Astrocyte (in vitro differentiated cells and primary cell): ENCODE measurements at regions not wholly inside any gene's neighbourhood (a gene's known extent, or its start where the extent isn't known, plus 50 kb on each side); places are given as distances from the start of the nearest gene placed in this dataset.

Source experiments
- DNase-seq: peaks from one replicate; pipeline ENCODE4 v3.0.0-alpha.2; 2010; ENCODE audit warnings: low read depth
- FAIRE-seq: peaks from 2 replicates; lab custom pipeline; 2011; peaks lifted over from hg19 to GRCh38; lab: Jason Lieb, UNC
- H2AFZ ChIP-seq: 2 replicates; pipeline ENCODE4 v1.6.0; 2012; ENCODE audit warnings: low read depth, low read length, inconsistent platforms
- H3K27ac ChIP-seq: 2 replicates; pipeline ENCODE4 v1.5.1; 2011; ENCODE audit warnings: low read depth, low read length, inconsistent platforms
- H3K27me3 ChIP-seq: 2 replicates; pipeline ENCODE4 v1.6.0; 2011; ENCODE audit warnings: low read length, inconsistent platforms; ENCODE audit not compliant: insufficient read depth
- H3K36me3 ChIP-seq: 2 replicates; pipeline ENCODE4 v1.5.1; 2011; ENCODE audit warnings: low read length, inconsistent platforms; ENCODE audit not compliant: insufficient read depth
- H3K4me1 ChIP-seq: 2 replicates; pipeline ENCODE4 v1.5.1; 2011; ENCODE audit warnings: low read length, inconsistent platforms; ENCODE audit not compliant: insufficient read depth
- H3K4me2 ChIP-seq: 2 replicates; pipeline ENCODE4 v1.6.0; 2012; ENCODE audit warnings: low read length, inconsistent platforms
- H3K4me3 ChIP-seq: 2 replicates; pipeline ENCODE4 v1.5.1; 2011; ENCODE audit warnings: low read depth, mild to moderate bottlenecking, low read length, inconsistent platforms; ENCODE audit not compliant: insufficient read depth
- H3K79me2 ChIP-seq: 2 replicates; pipeline ENCODE4 v1.6.0; 2012; ENCODE audit warnings: mild to moderate bottlenecking, low read length, inconsistent platforms; ENCODE audit not compliant: insufficient read depth
- H3K9ac ChIP-seq: 2 replicates; pipeline ENCODE4 v1.6.0; 2012; ENCODE audit warnings: mild to moderate bottlenecking, low read length, inconsistent platforms
- H3K9me3 ChIP-seq: 2 replicates; pipeline ENCODE4 v1.5.1; 2012; ENCODE audit warnings: low read depth, mild to moderate bottlenecking, low read length, inconsistent platforms; ENCODE audit not compliant: insufficient read depth
- H4K20me1 ChIP-seq: 2 replicates; pipeline ENCODE4 v1.6.0; 2012; ENCODE audit warnings: low read length, inconsistent platforms; ENCODE audit not compliant: insufficient read depth
- H3K27ac Mint-ChIP-seq: one replicate; pipeline ENCODE4 v1.8.0; 2021; ENCODE audit warnings: mild to moderate bottlenecking, mixed read lengths; ENCODE audit not compliant: unreplicated experiment
- H3K27me3 Mint-ChIP-seq: one replicate; pipeline ENCODE4 v1.8.0; 2021; ENCODE audit warnings: low read depth, mixed read lengths; ENCODE audit not compliant: unreplicated experiment
- H3K36me3 Mint-ChIP-seq: one replicate; pipeline ENCODE4 v1.8.0; 2021; ENCODE audit warnings: low read depth, mixed read lengths; ENCODE audit not compliant: unreplicated experiment
- H3K4me1 Mint-ChIP-seq: one replicate; pipeline ENCODE4 v1.8.0; 2021; ENCODE audit warnings: low read depth, mixed read lengths; ENCODE audit not compliant: unreplicated experiment
- H3K4me3 Mint-ChIP-seq: one replicate; pipeline ENCODE4 v1.8.0; 2021; ENCODE audit warnings: mild to moderate bottlenecking, moderate library complexity, mixed read lengths; ENCODE audit not compliant: unreplicated experiment
- H3K9me3 Mint-ChIP-seq: one replicate; pipeline ENCODE4 v1.8.0; 2021; ENCODE audit warnings: mild to moderate bottlenecking, mixed read lengths; ENCODE audit not compliant: unreplicated experiment
- CTCF ChIP-seq: IDR thresholded peaks from 2 replicates; pipeline ENCODE4 v1.5.1; 2011; ENCODE audit warnings: low read depth, mild to moderate bottlenecking, inconsistent platforms, low read length, moderate library complexity; ENCODE audit not compliant: insufficient read depth
- EZH2 ChIP-seq: IDR thresholded peaks from 2 replicates; pipeline ENCODE4 v1.6.1; 2012; ENCODE audit warnings: mild to moderate bottlenecking, low read length, inconsistent platforms; ENCODE audit not compliant: insufficient read depth

GRCh38 chr2:239792405-239793084 is 232.6 kb downstream of the NDUFA10 start:
- no peaks in the 10 kb centered on the region for H3K4me1 Mint-ChIP-seq
- H3K27me3 Mint-ChIP-seq = peaks cover 22% of the 10 kb centered on the region
- H3K36me3 Mint-ChIP-seq = no peaks in the 10 kb centered on the region
- Histone ChIP-seq H3K9me3 (no peaks in the 10 kb centered on the region), H3K79me2 (no peaks in the 10 kb centered on the region), H4K20me1 (no peaks in the 10 kb centered on the region), H3K4me2 (no peak overlapping the region), H2AFZ (no peak overlapping the region), H3K27ac (no peak overlapping the region), H3K27me3 (peaks cover 3% of the 10 kb centered on the region), H3K4me3 (no peak overlapping the region), H3K36me3 (no peaks in the 10 kb centered on the region), H3K9ac (no peak overlapping the region), H3K4me1 (no peaks in the 10 kb centered on the region)
- H3K9me3 Mint-ChIP-seq = peaks cover 3% of the 10 kb centered on the region
- no peak overlapping the region for H3K4me3 Mint-ChIP-seq
- no peak for FAIRE-seq
- TF ChIP-seq EZH2 (no peak), CTCF (no peak)
- DNase-seq = no peak
- H3K27ac Mint-ChIP-seq = no peak overlapping the region

- DNase-seq = no peak
- Mint-ChIP-seq H3K4me1 (no peaks in the 10 kb centered on the region), H3K27me3 (peaks cover 22% of the 10 kb centered on the region), H3K9me3 (peaks cover 3% of the 10 kb centered on the region), H3K4me3 (no peak overlapping the region), H3K27ac (no peak overlapping the region), H3K36me3 (no peaks in the 10 kb centered on the region)
- Histone ChIP-seq H3K4me1 (no peaks in the 10 kb centered on the region), H3K4me2 (no peak overlapping the region), H3K27ac (no peak overlapping the region), H4K20me1 (no peaks in the 10 kb centered on the region), H3K9me3 (no peaks in the 10 kb centered on the region), H3K4me3 (no peak overlapping the region), H2AFZ (no peak overlapping the region), H3K36me3 (no peaks in the 10 kb centered on the region), H3K9ac (no peak overlapping the region), H3K79me2 (no peaks in the 10 kb centered on the region), H3K27me3 (peaks cover 3% of the 10 kb centered on the region)
- FAIRE-seq = no peak
- TF ChIP-seq CTCF = no peak
- no peak for TF ChIP-seq EZH2
Measured at GRCh38 chr2:239791526-239792404, 233.4 kb downstream of the NDUFA10 start.

- Histone ChIP-seq H3K9ac (no peak overlapping the region), H3K27ac (no peak overlapping the region), H2AFZ (no peak overlapping the region), H3K4me1 (no peaks in the 10 kb centered on the region), H3K79me2 (no peaks in the 10 kb centered on the region), H3K4me3 (no peak overlapping the region), H3K4me2 (no peak overlapping the region), H3K36me3 (no peaks in the 10 kb centered on the region), H3K9me3 (no peaks in the 10 kb centered on the region), H3K27me3 (peaks cover 3% of the 10 kb centered on the region), H4K20me1 (no peaks in the 10 kb centered on the region)
- Mint-ChIP-seq H3K27ac (no peak overlapping the region), H3K4me3 (no peak overlapping the region), H3K9me3 (peaks cover 6% of the 10 kb centered on the region), H3K27me3 (peaks cover 25% of the 10 kb centered on the region), H3K4me1 (no peaks in the 10 kb centered on the region), H3K36me3 (no peaks in the 10 kb centered on the region)
- DNase-seq (no peak), FAIRE-seq (no peak)
- TF ChIP-seq EZH2 (no peak), CTCF (no peak)
Measured at GRCh38 chr2:239790721-239791120, 234.4 kb downstream of the NDUFA10 start.
